ENCODE measurements at regions not wholly inside any gene's neighbourhood (a gene's known extent, or its start where the extent isn't known, plus 50 kb on each side); places are given as distances from the start of the nearest gene placed in this dataset.

- Histone ChIP-seq H2BK15ac (ENCODE audit: low read depth, low read length) (no peak overlapping the region), H4K5ac (ENCODE audit: low read depth, low read length) (no peak overlapping the region), H3K18ac (ENCODE audit: low read depth, low read length) (no peak overlapping the region), H3K9me3 (ENCODE audit: control insufficient read depth, insufficient read depth, low read length) (no peaks in the 10 kb centered on the region), H2BK120ac (ENCODE audit: low read depth, low read length) (no peak overlapping the region), H3K27ac (ENCODE audit: insufficient read depth, low read length) (no peak overlapping the region), H2BK20ac (ENCODE audit: low read depth, low read length) (no peak overlapping the region), H4K91ac (ENCODE audit: insufficient read depth, low read depth, low read length) (no peak overlapping the region), H3K79me1 (ENCODE audit: low read depth in 1 of 2, low read length in 2 of 2) (no peaks in the 10 kb centered on the region), H2BK5ac (ENCODE audit: low read depth, low read length, poor library complexity, severe bottlenecking) (no peak overlapping the region), H3K4me1 (ENCODE audit: control insufficient read depth, insufficient read depth, low read length) (peaks cover 2% of the 10 kb centered on the region; the same call in 1 of the 2 replicates), H3K9me1 (ENCODE audit: insufficient read depth, low read length) (no peaks in the 10 kb centered on the region; the same call in 1 of the 2 replicates), H4K8ac (ENCODE audit: low read depth in 2 of 2, low read length in 2 of 2) (no peak overlapping the region), H3K4me2 (ENCODE audit: low read depth, low read length) (no peak overlapping the region), H2AK5ac (ENCODE audit: low read depth, low read length) (no peak overlapping the region), H3K23ac (ENCODE audit: low read depth, low read length) (no peak overlapping the region), H3K4ac (ENCODE audit: low read depth, low read length) (no peak overlapping the region), H4K20me1 (ENCODE audit: insufficient read depth, low read length) (no peaks in the 10 kb centered on the region), H3K36me3 (ENCODE audit: control insufficient read depth, insufficient read depth, low read length) (no peaks in the 10 kb centered on the region), H3K14ac (replicated peaks; ENCODE audit: low read depth, low read length) (no peak overlapping the region), H2AK9ac (replicated peaks; ENCODE audit: low read depth, low read length, poor library complexity) (no peak overlapping the region), H3K4me3 (ENCODE audit: insufficient read depth, low read depth, low read length) (no peak overlapping the region), H3K56ac (ENCODE audit: extremely low read depth, insufficient read depth, low read length) (no peak overlapping the region), H2AFZ (replicated peaks; ENCODE audit: low read length, poor library complexity) (no peak overlapping the region), H3K9ac (ENCODE audit: low read depth, low read length) (no peak overlapping the region), H3K27me3 (ENCODE audit: control insufficient read depth, insufficient read depth, low read length) (no peaks in the 10 kb centered on the region)
- POLR2A ChIA-PET (ENCODE audit: unreplicated experiment): no interaction called here
- no TSS peak for BruUV-seq (replicated peaks)
- no peak for DNase-seq
- ATAC-seq (ENCODE audit: low read depth): no peak
- CTCF ChIA-PET: no interaction called here
- TF ChIP-seq MAFK (IDR thresholded peaks at IDR 0.05; ENCODE audit: low read depth, low read length): no peak
- no peak for TF ChIP-seq CEBPB (IDR thresholded peaks at IDR 0.05; ENCODE audit: low read depth, low read length)
- TF ChIP-seq RCOR1 (IDR thresholded peaks at IDR 0.05; ENCODE audit: insufficient replicate concordance, low read length): no peak
- TF ChIP-seq MXI1 (IDR thresholded peaks at IDR 0.05; ENCODE audit: borderline replicate concordance, low read depth, low read length): no peak
- no peak for TF ChIP-seq ELK1 (IDR thresholded peaks at IDR 0.05; ENCODE audit: borderline replicate concordance, low read depth, low read length)
- TF ChIP-seq RAD21 (IDR thresholded peaks at IDR 0.05; ENCODE audit: low read length): peak; percentile 16; the same call in 1 of the 2 replicates
- TF ChIP-seq RFX5 (IDR thresholded peaks at IDR 0.05; ENCODE audit: low read depth, low read length): no peak
- TF ChIP-seq CTCF (conservative IDR thresholded peaks at IDR 0.05; ENCODE audit: low read depth, low read length): peak; percentile 31
- TF ChIP-seq SMC3 (IDR thresholded peaks at IDR 0.05; ENCODE audit: low read depth, low read length): 0 out of 2 replicates have a peak, but pooled peaks have one; percentile 3
- intact Hi-C loops (cut with micrococcal nuclease): no loop called here
- 33% methylated on average over 1 of the region's 1 CpG; no CpG with 5 or more reads in 1 of the 2 experiments for WGBS, 2 experiments (ENCODE audit: extremely low coverage in 2 of 2, insufficient read length in 1 of 2)
- dilution Hi-C loops (cut with HindIII; ENCODE audit: low sequenced_read_pairs, unreplicated experiment): no loop called here
- in situ Hi-C loops (cut with MboI; ENCODE audit: low sequenced_read_pairs): no loop called here
These were observed 425.1 kb upstream of the JAG1 start for GRCh38 chr20:11098888-11099287.
